Upper lobe of right lung (tissue), 1 donor: ENCODE measurements at regions not wholly inside any gene's neighbourhood (a gene's known extent, or its start where the extent isn't known, plus 50 kb on each side); places are given as distances from the start of the nearest gene placed in this dataset.

ENCODE experiments used
- ATAC-seq: fragments of 200-7000 bp; cut with Tn5 transposase; one replicate; pipeline ENCODE4 v1.9.1; 2020; ENCODE audit warnings: mild to moderate bottlenecking, moderate library complexity
- DNase-seq: peaks from one replicate; pipeline ENCODE4 v3.0.0-alpha.2; 2020
- H3K27ac ChIP-seq: fragments of 200-600 bp; one replicate; pipeline ENCODE4 v1.8.0; 2022
- H3K27me3 ChIP-seq: fragments of 200-600 bp; one replicate; pipeline ENCODE4 v1.8.0; 2022; ENCODE audit warnings: mild to moderate bottlenecking
- H3K36me3 ChIP-seq: fragments of 200-600 bp; one replicate; pipeline ENCODE4 v1.8.0; 2022
- H3K4me1 ChIP-seq: fragments of 200-600 bp; one replicate; pipeline ENCODE4 v1.8.0; 2022
- H3K4me3 ChIP-seq: fragments of 200-600 bp; one replicate; pipeline ENCODE4 v1.8.0; 2022; ENCODE audit warnings: mild to moderate bottlenecking
- H3K9me3 ChIP-seq: fragments of 200-600 bp; one replicate; pipeline ENCODE4 v1.8.0; 2022
- intact Hi-C: fragments of 100-400 bp; cut with DNase I; formaldehyde crosslinking; loops from one replicate; pipeline ENCODE4 v1.11.0; 2022
- TF ChIP-seq, protein P1 (sequence below): fragments of 200-600 bp; IDR thresholded peaks from one replicate; pipeline ENCODE4 v1.8.0; 2022; ENCODE audit warnings: antibody characterized with exemption
- donor health status: DM: no; HTN: yes; CAD: no; lungs with severe emphysema.

DNA sequence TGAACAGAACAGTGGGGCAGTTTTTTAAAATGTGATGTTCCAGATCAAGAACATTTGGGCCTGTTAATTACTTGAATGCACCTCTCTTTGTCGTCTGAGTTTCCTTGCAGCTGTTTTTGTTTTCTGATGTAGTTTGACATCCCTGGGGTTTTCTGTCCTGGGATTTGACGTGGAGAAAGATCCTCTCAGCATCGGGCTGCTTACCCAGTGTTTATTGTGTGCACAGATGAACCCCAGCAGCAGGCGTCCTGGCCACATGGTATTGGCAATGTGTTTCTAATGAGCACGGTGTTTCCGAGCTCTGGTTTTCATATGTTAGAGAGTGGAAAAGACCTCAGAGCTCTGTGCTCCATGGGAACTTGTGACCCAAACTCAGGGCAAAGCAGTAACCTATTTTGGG, 191.1 kb upstream of the IRX3 start:
- TF ChIP-seq, protein P1, sequence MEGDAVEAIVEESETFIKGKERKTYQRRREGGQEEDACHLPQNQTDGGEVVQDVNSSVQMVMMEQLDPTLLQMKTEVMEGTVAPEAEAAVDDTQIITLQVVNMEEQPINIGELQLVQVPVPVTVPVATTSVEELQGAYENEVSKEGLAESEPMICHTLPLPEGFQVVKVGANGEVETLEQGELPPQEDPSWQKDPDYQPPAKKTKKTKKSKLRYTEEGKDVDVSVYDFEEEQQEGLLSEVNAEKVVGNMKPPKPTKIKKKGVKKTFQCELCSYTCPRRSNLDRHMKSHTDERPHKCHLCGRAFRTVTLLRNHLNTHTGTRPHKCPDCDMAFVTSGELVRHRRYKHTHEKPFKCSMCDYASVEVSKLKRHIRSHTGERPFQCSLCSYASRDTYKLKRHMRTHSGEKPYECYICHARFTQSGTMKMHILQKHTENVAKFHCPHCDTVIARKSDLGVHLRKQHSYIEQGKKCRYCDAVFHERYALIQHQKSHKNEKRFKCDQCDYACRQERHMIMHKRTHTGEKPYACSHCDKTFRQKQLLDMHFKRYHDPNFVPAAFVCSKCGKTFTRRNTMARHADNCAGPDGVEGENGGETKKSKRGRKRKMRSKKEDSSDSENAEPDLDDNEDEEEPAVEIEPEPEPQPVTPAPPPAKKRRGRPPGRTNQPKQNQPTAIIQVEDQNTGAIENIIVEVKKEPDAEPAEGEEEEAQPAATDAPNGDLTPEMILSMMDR = no peak
- H3K27ac ChIP-seq = no peak overlapping the region
- no peaks in the 10 kb centered on the region for H3K27me3 ChIP-seq
- H3K9me3 ChIP-seq = no peaks in the 10 kb centered on the region
- H3K4me1 ChIP-seq = no peaks in the 10 kb centered on the region
- H3K4me3 ChIP-seq = no peak overlapping the region
- ATAC-seq (no peak), DNase-seq (no peak)
- no peaks in the 10 kb centered on the region for H3K36me3 ChIP-seq
- intact Hi-C loops = no loop called here

DNA sequence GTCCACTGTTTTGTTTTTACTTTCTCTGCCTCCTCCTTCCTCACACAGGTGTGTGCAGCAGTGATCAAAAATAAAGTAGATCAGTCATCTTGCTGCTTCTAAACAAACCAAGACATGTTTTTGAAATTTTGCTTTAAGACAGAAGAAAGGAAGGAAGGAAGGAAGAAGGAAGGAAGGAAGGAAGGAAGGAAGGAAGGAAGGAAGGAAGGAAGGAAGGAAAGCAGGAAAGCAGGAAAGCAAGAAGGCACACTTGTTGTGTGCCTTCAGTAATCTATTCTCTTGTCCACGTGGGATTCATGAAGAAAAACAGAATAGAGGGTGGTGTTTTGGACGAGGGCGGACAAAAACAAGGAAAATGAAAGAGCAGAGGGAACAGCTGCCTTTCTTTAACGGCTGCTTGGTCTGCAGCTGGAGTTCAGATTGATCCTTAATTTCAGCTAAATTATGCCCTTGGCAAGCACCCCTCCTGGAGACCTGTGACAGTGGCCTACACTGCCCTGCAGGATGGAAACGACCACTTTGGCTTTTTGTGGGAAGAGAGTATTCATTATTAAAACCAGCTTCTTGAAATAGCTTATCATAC, 188.5 kb upstream of the IRX3 start:
- DNase-seq (no peak), ATAC-seq (no peak)
- no peaks in the 10 kb centered on the region for H3K9me3 ChIP-seq
- no peaks in the 10 kb centered on the region for H3K27me3 ChIP-seq
- H3K36me3 ChIP-seq = no peaks in the 10 kb centered on the region
- H3K4me1 ChIP-seq = no peaks in the 10 kb centered on the region
- intact Hi-C loops = no loop called here
- H3K27ac ChIP-seq = no peak overlapping the region
- no peak overlapping the region for H3K4me3 ChIP-seq
- TF ChIP-seq, protein P1 = no peak

DNA sequence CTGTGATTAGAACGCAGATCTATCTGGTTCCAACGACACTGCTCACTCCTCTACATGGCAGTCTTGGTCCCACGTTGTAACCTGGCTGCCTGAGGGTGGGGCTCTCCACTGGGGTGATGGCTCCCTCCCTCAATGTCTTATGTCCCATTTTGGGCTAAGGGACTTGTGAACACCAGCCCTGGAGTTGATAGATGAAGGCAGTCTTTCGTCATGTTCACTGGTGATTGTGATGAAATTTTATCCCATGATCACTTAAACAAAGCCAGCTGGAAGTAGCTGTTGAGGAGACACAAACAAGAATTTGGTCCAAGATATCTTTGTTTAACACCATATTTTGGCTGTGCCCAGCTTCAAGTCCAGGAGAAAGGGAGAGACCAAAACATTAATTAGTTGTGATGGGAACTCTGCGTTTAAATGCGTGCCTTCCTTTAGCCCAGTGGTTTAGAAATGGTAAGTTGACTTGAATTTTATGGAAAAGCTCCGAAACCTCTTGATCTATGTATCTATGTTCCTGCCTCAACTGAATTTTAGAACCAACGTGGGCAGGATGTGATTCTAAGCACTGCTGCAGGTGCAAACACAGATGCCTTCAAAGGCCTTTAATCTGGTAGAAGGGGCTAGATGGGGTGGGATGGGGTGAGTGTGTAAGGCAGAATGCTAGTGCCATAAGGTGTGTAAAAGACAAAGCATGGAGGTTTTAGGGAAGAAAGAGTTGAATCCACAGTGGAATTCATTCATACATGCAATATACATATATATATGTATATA, 186.8 kb upstream of the IRX3 start:
- Histone ChIP-seq H3K36me3 (no peaks in the 10 kb centered on the region), H3K4me1 (no peaks in the 10 kb centered on the region), H3K9me3 (no peaks in the 10 kb centered on the region), H3K27ac (no peak overlapping the region), H3K4me3 (no peak overlapping the region), H3K27me3 (no peaks in the 10 kb centered on the region)
- DNase-seq (no peak), ATAC-seq (no peak)
- intact Hi-C loops = no loop called here
- TF ChIP-seq, protein P1 = no peak

DNA sequence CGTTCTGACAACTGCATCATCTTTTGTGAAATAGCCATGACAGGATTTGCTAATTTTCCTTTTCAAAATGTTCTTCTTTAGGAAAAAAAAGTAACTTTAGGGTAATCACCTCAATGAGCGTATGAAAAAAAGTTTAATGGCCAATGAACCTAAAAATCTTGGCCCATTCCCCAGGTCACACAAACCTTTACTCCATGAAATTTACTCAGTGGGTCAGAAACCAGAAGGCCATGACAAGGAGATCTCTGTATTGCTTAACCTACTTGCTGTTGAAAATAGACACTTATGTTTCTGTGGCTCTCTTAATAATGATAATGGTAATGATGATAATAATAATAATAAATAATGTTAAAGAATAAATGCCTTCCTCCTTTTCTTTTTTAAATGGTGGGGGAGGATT, 180.8 kb upstream of the IRX3 start:
- Histone ChIP-seq H3K9me3 (peaks cover 4% of the 10 kb centered on the region), H3K4me1 (no peaks in the 10 kb centered on the region), H3K36me3 (no peaks in the 10 kb centered on the region), H3K27ac (no peak overlapping the region), H3K27me3 (no peaks in the 10 kb centered on the region), H3K4me3 (no peak overlapping the region)
- TF ChIP-seq, protein P1 = no peak
- DNase-seq (no peak), ATAC-seq (no peak)
- intact Hi-C loops = no loop called here

DNA sequence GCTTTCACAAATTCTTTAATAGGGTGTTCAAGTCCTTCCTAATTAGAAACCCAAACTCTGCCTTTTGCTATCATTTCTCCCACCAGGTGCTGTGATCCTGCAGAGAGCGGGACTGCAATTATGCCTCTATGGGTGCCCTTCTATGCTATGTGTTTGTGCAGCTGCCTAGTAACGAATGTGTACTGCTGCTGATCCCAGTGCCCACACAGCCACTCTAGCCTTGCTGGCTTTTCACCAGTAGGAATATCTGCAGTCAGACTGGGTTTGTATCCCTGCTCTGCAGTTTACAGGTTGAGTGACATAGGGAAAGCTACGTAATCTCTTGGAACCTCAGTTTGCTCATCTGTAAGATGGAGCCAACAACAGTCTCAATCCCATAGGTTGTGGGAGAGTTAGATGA, 179.6 kb upstream of the IRX3 start:
- TF ChIP-seq, protein P1 = no peak
- Histone ChIP-seq H3K36me3 (no peaks in the 10 kb centered on the region), H3K27me3 (no peaks in the 10 kb centered on the region), H3K4me1 (no peaks in the 10 kb centered on the region), H3K9me3 (peaks cover 4% of the 10 kb centered on the region), H3K27ac (no peak overlapping the region), H3K4me3 (no peak overlapping the region)
- ATAC-seq (no peak), DNase-seq (no peak)
- intact Hi-C loops = no loop called here
